ENCODE measurements at regions not wholly inside any gene's neighbourhood (a gene's known extent, or its start where the extent isn't known, plus 50 kb on each side); places are given as distances from the start of the nearest gene placed in this dataset.
"Not testable (repeated sequence)": the region's sequence is repeated elsewhere in the genome, so short reads cannot be mapped to it uniquely, and the experiment has no call there.

GRCh38 chr2:111559814-111560213, 324.2 kb downstream of the ANAPC1 start:
- not testable (repeated sequence) for TF ChIP-seq CTCF, EP300 (IDR thresholded peaks at IDR 0.05)

All from sigmoid colon (tissue), 4 donors.